Cardiac fibroblast (primary cell): ENCODE measurements at regions not wholly inside any gene's neighbourhood (a gene's known extent, or its start where the extent isn't known, plus 50 kb on each side); places are given as distances from the start of the nearest gene placed in this dataset.

Source experiments
- DNase-seq, 2 donors: peaks; one replicate each; pipeline versions ENCODE4 v3.0.0 to v3.0.0-alpha.2; 2010; ENCODE audit warnings: low read depth in 2 of 2
- H3K4me3 ChIP-seq, 2 donors: replicated peaks in 1 of 2; 1 replicate in 1 of 2; 2 replicates in 1 of 2; pipeline ENCODE4 v1.5.1; 2011; ENCODE audit warnings: low read depth in 2 of 2, low read length in 2 of 2, mild to moderate bottlenecking in 2 of 2, moderate library complexity in 1 of 2
- TF ChIP-seq, protein P1 (sequence below): IDR thresholded peaks from one replicate; pipeline ENCODE4 v1.5.1; 2011; ENCODE audit warnings: low read depth, mild to moderate bottlenecking, low read length, inconsistent platforms

- DNase-seq: no peak
- no peak overlapping the region for H3K4me3 ChIP-seq
- TF ChIP-seq, protein P1, sequence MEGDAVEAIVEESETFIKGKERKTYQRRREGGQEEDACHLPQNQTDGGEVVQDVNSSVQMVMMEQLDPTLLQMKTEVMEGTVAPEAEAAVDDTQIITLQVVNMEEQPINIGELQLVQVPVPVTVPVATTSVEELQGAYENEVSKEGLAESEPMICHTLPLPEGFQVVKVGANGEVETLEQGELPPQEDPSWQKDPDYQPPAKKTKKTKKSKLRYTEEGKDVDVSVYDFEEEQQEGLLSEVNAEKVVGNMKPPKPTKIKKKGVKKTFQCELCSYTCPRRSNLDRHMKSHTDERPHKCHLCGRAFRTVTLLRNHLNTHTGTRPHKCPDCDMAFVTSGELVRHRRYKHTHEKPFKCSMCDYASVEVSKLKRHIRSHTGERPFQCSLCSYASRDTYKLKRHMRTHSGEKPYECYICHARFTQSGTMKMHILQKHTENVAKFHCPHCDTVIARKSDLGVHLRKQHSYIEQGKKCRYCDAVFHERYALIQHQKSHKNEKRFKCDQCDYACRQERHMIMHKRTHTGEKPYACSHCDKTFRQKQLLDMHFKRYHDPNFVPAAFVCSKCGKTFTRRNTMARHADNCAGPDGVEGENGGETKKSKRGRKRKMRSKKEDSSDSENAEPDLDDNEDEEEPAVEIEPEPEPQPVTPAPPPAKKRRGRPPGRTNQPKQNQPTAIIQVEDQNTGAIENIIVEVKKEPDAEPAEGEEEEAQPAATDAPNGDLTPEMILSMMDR: no peak
These were observed 148.9 kb downstream of the MAFB start for GRCh38 chr20:40540166-40540565.

DNA sequence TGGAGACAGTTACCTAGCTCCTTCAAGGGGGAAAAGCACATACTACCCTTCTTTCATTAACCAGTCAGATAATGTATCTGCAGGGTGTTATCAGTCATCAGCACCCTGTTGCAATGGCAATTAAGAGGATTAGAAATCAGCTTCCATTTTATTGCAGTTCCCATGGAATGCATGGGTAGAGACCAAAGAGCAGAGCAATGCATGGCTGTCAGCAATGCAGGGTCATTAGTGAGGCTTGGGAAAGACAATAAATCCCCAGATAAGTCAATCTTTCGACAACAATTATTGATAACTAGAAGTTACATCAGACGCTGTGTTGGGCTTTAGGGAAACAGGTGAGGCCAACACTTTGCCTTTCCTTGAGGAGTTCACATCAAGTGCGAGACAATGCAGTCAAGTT lies 150.9 kb downstream of the MAFB start:
- DNase-seq: no peak
- H3K4me3 ChIP-seq: no peak overlapping the region
- TF ChIP-seq, protein P1: no peak

DNA sequence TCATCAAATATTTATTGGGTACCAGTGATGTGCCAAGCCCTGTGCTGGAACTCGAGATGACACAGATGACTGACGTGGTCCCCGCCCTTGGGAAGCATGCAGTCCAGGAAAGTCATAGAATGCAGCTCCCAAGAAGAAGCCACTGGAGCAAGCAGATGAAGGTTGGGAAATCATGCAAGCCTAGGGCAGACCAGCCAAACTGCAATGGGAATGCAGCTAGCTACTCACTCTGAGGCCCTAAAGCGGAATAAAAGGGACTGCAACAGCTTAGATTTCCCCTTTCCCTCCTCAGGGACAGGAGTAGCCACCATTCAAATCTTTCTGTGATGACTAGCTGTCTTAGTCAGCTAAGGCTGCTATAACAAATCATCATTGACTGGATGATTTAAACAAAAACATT lies 152.2 kb downstream of the MAFB start:
- no peak overlapping the region for H3K4me3 ChIP-seq
- TF ChIP-seq, protein P1: no peak
- DNase-seq: peak in 1 of 2 donors; percentile 43

- no peak overlapping the region for H3K4me3 ChIP-seq
- DNase-seq: peak in 1 of 2 donors; percentile 17
- TF ChIP-seq, protein P1: no peak
These were observed 153.2 kb downstream of the MAFB start for GRCh38 chr20:40535816-40536215.

- TF ChIP-seq, protein P1: peak; percentile 25
- H3K4me3 ChIP-seq: no peak overlapping the region
- peak; percentile 26 to 39 for DNase-seq
These were observed 156.9 kb downstream of the MAFB start for GRCh38 chr20:40532103-40532502.

DNA sequence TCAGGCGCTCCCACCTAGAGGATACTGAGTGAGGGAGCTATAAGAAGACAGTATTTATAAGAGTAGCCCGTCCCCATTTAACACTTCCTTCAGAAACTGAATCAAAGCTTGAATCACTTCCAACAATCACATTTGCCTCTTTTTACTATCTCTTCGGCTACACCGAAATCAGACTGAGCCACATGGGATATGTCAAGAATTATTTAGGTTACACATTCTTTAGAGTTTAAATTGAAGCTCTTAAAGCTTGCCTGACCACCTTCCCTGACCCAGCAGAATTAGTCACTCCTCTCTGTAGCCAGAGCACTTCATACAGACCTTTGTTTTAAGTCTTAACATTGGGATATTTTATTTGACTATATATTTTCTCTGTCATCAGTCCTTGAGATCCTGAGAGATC lies 163.7 kb downstream of the MAFB start:
- TF ChIP-seq, protein P1: no peak
- peak; percentile 44 to 53 for DNase-seq
- H3K4me3 ChIP-seq: no peak overlapping the region

DNA sequence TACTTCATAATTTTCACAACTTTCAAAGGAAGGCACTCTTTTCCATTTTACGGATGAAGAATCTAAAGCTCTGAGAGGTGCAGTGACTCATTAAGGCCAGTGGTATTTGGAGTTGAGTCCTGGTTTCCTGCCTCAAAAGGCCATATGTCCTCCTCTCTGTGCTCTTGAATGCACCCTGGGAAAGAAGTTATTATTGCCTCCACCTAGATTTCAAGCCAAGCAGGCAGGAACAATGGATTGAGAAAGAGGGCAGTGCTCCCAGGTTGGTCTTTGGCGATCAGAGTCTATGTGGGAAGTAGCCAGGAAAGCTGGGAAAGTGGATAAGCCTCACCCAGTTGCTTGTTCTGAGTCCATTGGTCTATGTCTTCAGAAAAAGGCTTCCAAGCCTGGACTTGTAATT lies 165.0 kb downstream of the MAFB start:
- peak; percentile 22 to 31 for DNase-seq
- H3K4me3 ChIP-seq: no peak overlapping the region
- TF ChIP-seq, protein P1: no peak
